GM18507 (cell line): ENCODE measurements at regions not wholly inside any gene's neighbourhood (a gene's known extent, or its start where the extent isn't known, plus 50 kb on each side); places are given as distances from the start of the nearest gene placed in this dataset.

Source experiments
- DNase-seq: peaks from one replicate; pipeline ENCODE4 v3.0.0; 2011; ENCODE audit warnings: low read depth; ENCODE audit not compliant: insufficient read length; ENCODE audit errors: extremely low spot score
- FAIRE-seq: peaks from 2 replicates; lab custom pipeline; 2011; peaks lifted over from hg19 to GRCh38; lab: Jason Lieb, UNC

- DNase-seq (no peak), FAIRE-seq (no peak)
Measured at GRCh38 chr22:48949375-48950149, 878.1 kb downstream of the BRD1 start.

- DNase-seq (no peak), FAIRE-seq (no peak)
Measured at GRCh38 chr22:48948575-48949170, 879.0 kb downstream of the BRD1 start.

GRCh38 chr22:48947636-48948035 is 880.0 kb downstream of the BRD1 start:
- DNase-seq = no peak
- no peak for FAIRE-seq

- DNase-seq (no peak), FAIRE-seq (no peak)
Measured at GRCh38 chr22:48945621-48946458, 881.8 kb downstream of the BRD1 start.

- no peak for FAIRE-seq
Measured at GRCh38 chr22:48944751-48945620, 882.7 kb downstream of the BRD1 start.

GRCh38 chr22:48944433-48944750 is 883.3 kb downstream of the BRD1 start:
- DNase-seq (no peak), FAIRE-seq (no peak)

More at GRCh38 chr22:48944751-48945620, 882.7 kb downstream of the BRD1 start:
- no peak for DNase-seq

- no peak for FAIRE-seq
Measured at GRCh38 chr22:48943567-48944432, 883.9 kb downstream of the BRD1 start.

GRCh38 chr22:48942698-48943566 is 884.7 kb downstream of the BRD1 start:
- FAIRE-seq = no peak
- no peak for DNase-seq

More at GRCh38 chr22:48943567-48944432, 883.9 kb downstream of the BRD1 start:
- DNase-seq = no peak

- FAIRE-seq = no peak
- no peak for DNase-seq
Measured at GRCh38 chr22:48941903-48942575, 885.6 kb downstream of the BRD1 start.

GRCh38 chr22:48941033-48941902 is 886.4 kb downstream of the BRD1 start:
- no peak for DNase-seq
- FAIRE-seq = no peak

- FAIRE-seq (no peak), DNase-seq (no peak)
Measured at GRCh38 chr22:48940266-48941032, 887.2 kb downstream of the BRD1 start.

- no peak for FAIRE-seq
- DNase-seq = no peak
Measured at GRCh38 chr22:48939441-48940265, 888.0 kb downstream of the BRD1 start.

GRCh38 chr22:48938741-48939140 is 888.9 kb downstream of the BRD1 start:
- no peak for DNase-seq
- no peak for FAIRE-seq

- no peak for DNase-seq
- no peak for FAIRE-seq
Measured at GRCh38 chr22:48937032-48937639, 890.5 kb downstream of the BRD1 start.
